ENCODE measurements at regions not wholly inside any gene's neighbourhood (a gene's known extent, or its start where the extent isn't known, plus 50 kb on each side); places are given as distances from the start of the nearest gene placed in this dataset.

GRCh38 chr2:14303366-14304115 lies 329.0 kb upstream of the LRATD1 start:
- no peaks in the 10 kb centered on the region for H4K20me1 ChIP-seq (ENCODE audit: control insufficient read depth, extremely low read depth, insufficient read depth, low read length)
- no peak overlapping the region for H3K4me3 ChIP-seq (replicated peaks in 1 of 4; ENCODE audit: control extremely low read depth in 1 of 4, insufficient read depth in 1 of 4, low read depth in 3 of 4, low read length in 4 of 4)
- TF ChIP-seq EZH2 (IDR thresholded peaks at IDR 0.05; ENCODE audit: low read length, missing control alignments) (no peak), CTCF (conservative IDR thresholded peaks at IDR 0.05 in 1 of 2, IDR thresholded peaks at IDR 0.05 in 1 of 2; ENCODE audit: low read depth in 1 of 2, low read length in 2 of 2) (no peak)
- no peak overlapping the region for H3K4me2 ChIP-seq (ENCODE audit: extremely low read depth, insufficient read depth, low read length)
- H3K4me1 ChIP-seq (ENCODE audit: control insufficient read depth, extremely low read depth, insufficient read depth, low read length), result no peaks in the 10 kb centered on the region
- no peak overlapping the region for H3K9ac ChIP-seq (ENCODE audit: insufficient read depth, low read length)
- H3K36me3 ChIP-seq (ENCODE audit: control insufficient read depth, insufficient read depth, low read length), result no peaks in the 10 kb centered on the region
- DNase-seq (ENCODE audit: low read depth in 2 of 2), result no peak
- H3K27ac ChIP-seq (ENCODE audit: insufficient read depth, low read length), result no peak overlapping the region
- H3K27me3 ChIP-seq (ENCODE audit: control insufficient read depth, insufficient read depth, low read length), result no peaks in the 10 kb centered on the region
- H3K79me2 ChIP-seq (ENCODE audit: control insufficient read depth, insufficient read depth, low read length), result no peaks in the 10 kb centered on the region
- no peak overlapping the region for H2AFZ ChIP-seq (ENCODE audit: low read length)
- H3K9me3 ChIP-seq (ENCODE audit: control insufficient read depth, insufficient read depth, low read depth, low read length), result no peaks in the 10 kb centered on the region

GRCh38 chr2:14304326-14304725 lies 328.2 kb upstream of the LRATD1 start:
- Histone ChIP-seq H4K20me1 (ENCODE audit: control insufficient read depth, extremely low read depth, insufficient read depth, low read length) (no peaks in the 10 kb centered on the region), H3K27ac (ENCODE audit: insufficient read depth, low read length) (no peak overlapping the region), H3K79me2 (ENCODE audit: control insufficient read depth, insufficient read depth, low read length) (no peaks in the 10 kb centered on the region), H3K9ac (ENCODE audit: insufficient read depth, low read length) (no peak overlapping the region), H3K36me3 (ENCODE audit: control insufficient read depth, insufficient read depth, low read length) (no peaks in the 10 kb centered on the region), H2AFZ (ENCODE audit: low read length) (no peak overlapping the region), H3K4me2 (ENCODE audit: extremely low read depth, insufficient read depth, low read length) (no peak overlapping the region), H3K27me3 (ENCODE audit: control insufficient read depth, insufficient read depth, low read length) (no peaks in the 10 kb centered on the region), H3K4me3 (replicated peaks in 1 of 4; ENCODE audit: control extremely low read depth in 1 of 4, insufficient read depth in 1 of 4, low read depth in 3 of 4, low read length in 4 of 4) (no peak overlapping the region), H3K4me1 (ENCODE audit: control insufficient read depth, extremely low read depth, insufficient read depth, low read length) (no peaks in the 10 kb centered on the region), H3K9me3 (ENCODE audit: control insufficient read depth, insufficient read depth, low read depth, low read length) (no peaks in the 10 kb centered on the region)
- DNase-seq (ENCODE audit: low read depth in 2 of 2), result no peak
- TF ChIP-seq CTCF (conservative IDR thresholded peaks at IDR 0.05 in 1 of 2, IDR thresholded peaks at IDR 0.05 in 1 of 2; ENCODE audit: low read depth in 1 of 2, low read length in 2 of 2) (no peak), EZH2 (IDR thresholded peaks at IDR 0.05; ENCODE audit: low read length, missing control alignments) (no peak)

GRCh38 chr2:14306268-14306861 lies 326.2 kb upstream of the LRATD1 start:
- Histone ChIP-seq H3K4me1 (ENCODE audit: control insufficient read depth, extremely low read depth, insufficient read depth, low read length) (no peaks in the 10 kb centered on the region), H3K9ac (ENCODE audit: insufficient read depth, low read length) (no peak overlapping the region), H3K4me3 (replicated peaks in 1 of 4; ENCODE audit: control extremely low read depth in 1 of 4, insufficient read depth in 1 of 4, low read depth in 3 of 4, low read length in 4 of 4) (no peak overlapping the region), H3K27ac (ENCODE audit: insufficient read depth, low read length) (no peak overlapping the region), H2AFZ (ENCODE audit: low read length) (no peak overlapping the region), H3K27me3 (ENCODE audit: control insufficient read depth, insufficient read depth, low read length) (no peaks in the 10 kb centered on the region), H3K36me3 (ENCODE audit: control insufficient read depth, insufficient read depth, low read length) (no peaks in the 10 kb centered on the region), H4K20me1 (ENCODE audit: control insufficient read depth, extremely low read depth, insufficient read depth, low read length) (no peaks in the 10 kb centered on the region), H3K9me3 (ENCODE audit: control insufficient read depth, insufficient read depth, low read depth, low read length) (no peaks in the 10 kb centered on the region), H3K4me2 (ENCODE audit: extremely low read depth, insufficient read depth, low read length) (no peak overlapping the region), H3K79me2 (ENCODE audit: control insufficient read depth, insufficient read depth, low read length) (no peaks in the 10 kb centered on the region)
- TF ChIP-seq EZH2 (IDR thresholded peaks at IDR 0.05; ENCODE audit: low read length, missing control alignments) (no peak), CTCF (conservative IDR thresholded peaks at IDR 0.05 in 1 of 2, IDR thresholded peaks at IDR 0.05 in 1 of 2; ENCODE audit: low read depth in 1 of 2, low read length in 2 of 2) (no peak)
- DNase-seq (ENCODE audit: low read depth in 2 of 2), result no peak
